AG10803 (cell line): ENCODE measurements at regions not wholly inside any gene's neighbourhood (a gene's known extent, or its start where the extent isn't known, plus 50 kb on each side); places are given as distances from the start of the nearest gene placed in this dataset.
"Not testable (repeated sequence)": the region's sequence is repeated elsewhere in the genome, so short reads cannot be mapped to it uniquely, and the experiment has no call there.

ENCODE experiments used
- DNase-seq: peaks from one replicate; pipeline ENCODE4 v3.0.0; 2010; ENCODE audit warnings: low read depth
- H3K4me3 ChIP-seq: 2 replicates; pipeline ENCODE4 v1.5.1; 2011; ENCODE audit warnings: mild to moderate bottlenecking, low read length, control low read depth
- CTCF ChIP-seq: conservative IDR thresholded peaks from 2 replicates; pipeline ENCODE4 v1.5.1; 2011; ENCODE audit warnings: mild to moderate bottlenecking, low read length, control low read depth, inconsistent platforms

DNA sequence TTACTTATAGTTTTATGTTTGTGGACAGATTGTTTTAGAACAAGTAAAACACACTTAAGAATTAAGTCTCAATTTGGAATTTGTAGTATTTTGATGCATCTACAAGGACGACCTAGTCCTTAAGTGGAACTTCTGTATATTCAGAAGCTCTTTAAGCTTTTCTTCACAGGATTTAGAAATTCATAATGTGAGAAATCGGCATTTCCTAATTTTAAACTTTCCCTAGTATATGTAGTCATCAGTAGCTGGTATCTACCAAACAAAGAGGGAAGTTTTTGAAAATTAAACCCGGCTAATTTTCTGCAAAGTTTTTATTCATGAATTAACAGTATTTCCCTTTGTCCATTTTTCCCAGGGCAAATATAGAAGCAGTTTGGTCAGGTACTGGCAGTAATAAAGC, 203.6 kb downstream of the CDRT15L2 start:
- DNase-seq, result no peak
- no peak for TF ChIP-seq CTCF
- H3K4me3 ChIP-seq, result no peak overlapping the region

- no peak overlapping the region for H3K4me3 ChIP-seq
- DNase-seq, result no peak
- TF ChIP-seq CTCF, result no peak
These were observed 204.7 kb downstream of the CDRT15L2 start for GRCh38 chr17:20784100-20784665.

DNA sequence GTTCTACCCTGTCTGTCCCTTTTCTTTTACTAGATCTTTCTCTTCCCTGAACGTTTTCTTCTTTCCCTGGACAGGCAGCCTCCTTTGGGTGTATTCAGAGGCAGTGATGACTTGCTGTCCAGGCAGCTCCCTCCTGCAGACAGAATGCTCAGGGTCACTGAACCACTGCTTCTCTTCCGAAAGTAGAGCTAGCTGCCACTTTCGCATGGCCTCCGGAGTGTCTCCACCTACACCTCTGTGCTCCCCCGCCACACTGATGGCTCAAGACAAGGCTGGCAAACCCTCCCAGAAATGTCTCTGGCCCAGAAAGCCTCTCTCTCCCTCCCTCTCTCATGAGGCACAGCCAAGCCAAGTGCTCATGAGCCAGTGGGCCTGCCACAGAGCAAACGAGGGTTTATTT, 207.8 kb downstream of the CDRT15L2 start:
- DNase-seq, result no peak
- TF ChIP-seq CTCF, result no peak
- no peak overlapping the region for H3K4me3 ChIP-seq

DNA sequence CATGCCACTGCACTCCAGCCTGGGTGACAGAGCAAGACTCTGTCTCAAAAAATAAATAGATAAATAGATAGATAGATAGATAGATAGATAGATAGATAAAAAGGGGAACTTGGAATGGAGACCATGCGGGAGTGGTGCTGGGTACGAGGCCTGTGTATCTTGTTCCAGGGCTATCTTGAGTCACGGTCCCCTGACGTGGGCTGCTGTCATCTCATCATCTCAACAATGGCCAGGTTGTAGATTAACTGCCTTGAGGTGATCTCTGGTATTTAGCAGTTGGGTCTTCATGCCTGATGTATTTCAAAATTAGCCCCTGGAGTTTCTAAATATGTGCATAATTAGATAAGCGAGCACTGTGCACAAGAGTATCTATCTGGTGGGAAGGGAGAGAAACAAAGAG, 212.1 kb downstream of the CDRT15L2 start:
- no peak for DNase-seq
- H3K4me3 ChIP-seq, result no peak overlapping the region
- TF ChIP-seq CTCF, result no peak

GRCh38 chr17:20794532-20794931, 215.0 kb downstream of the CDRT15L2 start:
- not testable (repeated sequence) for DNase-seq, H3K4me3 ChIP-seq

GRCh38 chr17:20797292-20797691, 217.8 kb downstream of the CDRT15L2 start:
- no peak for DNase-seq
- no peak overlapping the region for H3K4me3 ChIP-seq
- TF ChIP-seq CTCF, result no peak

GRCh38 chr17:20800146-20800545, 220.6 kb downstream of the CDRT15L2 start:
- H3K4me3 ChIP-seq, result no peak overlapping the region
- no peak for DNase-seq
- no peak for TF ChIP-seq CTCF

- no peak for DNase-seq
- no peak for TF ChIP-seq CTCF
- no peak overlapping the region for H3K4me3 ChIP-seq
These were observed 226.2 kb downstream of the CDRT15L2 start for GRCh38 chr17:20805751-20806150.

- H3K4me3 ChIP-seq, DNase-seq: not testable (repeated sequence)
These were observed 228.0 kb downstream of the CDRT15L2 start for GRCh38 chr17:20807566-20807965.

GRCh38 chr17:20815410-20815809, 227.4 kb downstream of the USP22 start:
- not testable (repeated sequence) for DNase-seq, H3K4me3 ChIP-seq
